ENCODE measurements at regions not wholly inside any gene's neighbourhood (a gene's known extent, or its start where the extent isn't known, plus 50 kb on each side); places are given as distances from the start of the nearest gene placed in this dataset.
"Not testable (repeated sequence)": the region's sequence is repeated elsewhere in the genome, so short reads cannot be mapped to it uniquely, and the experiment has no call there.

- H3K4me3 ChIP-seq (ENCODE audit: low read depth, low read length) = no peak overlapping the region
- H3K27ac ChIP-seq (ENCODE audit: low read depth, low read length) = no peak overlapping the region
- CTCF ChIA-PET = no interaction called here
- POLR2A ChIA-PET = no interaction called here
- TF ChIP-seq CTCF (IDR thresholded peaks at IDR 0.05; ENCODE audit: low read depth, low read length) = no peak
- no peak for DNase-seq (ENCODE audit: low read depth, low spot score)
- no peaks in the 10 kb centered on the region; the same call in 1 of the 2 replicates for H3K9me3 ChIP-seq (ENCODE audit: control insufficient read depth, insufficient read depth, low read length)
- no peaks in the 10 kb centered on the region for H3K27me3 ChIP-seq (ENCODE audit: control insufficient read depth, insufficient read depth, low read length)
These were observed 115.0 kb upstream of the SEM1 start for GRCh38 chr7:96824686-96825085.

- H3K4me3 ChIP-seq (ENCODE audit: low read depth, low read length) = no peak overlapping the region
- ChIA-PET CTCF (no interaction called here), POLR2A (no interaction called here)
- no peaks in the 10 kb centered on the region; the same call in 1 of the 2 replicates for H3K9me3 ChIP-seq (ENCODE audit: control insufficient read depth, insufficient read depth, low read length)
- H3K27me3 ChIP-seq (ENCODE audit: control insufficient read depth, insufficient read depth, low read length) = no peaks in the 10 kb centered on the region
- no peak overlapping the region for H3K27ac ChIP-seq (ENCODE audit: low read depth, low read length)
- DNase-seq (ENCODE audit: low read depth, low spot score) = no peak
- TF ChIP-seq CTCF (IDR thresholded peaks at IDR 0.05; ENCODE audit: low read depth, low read length) = no peak
These were observed 115.6 kb upstream of the SEM1 start for GRCh38 chr7:96825285-96825684.

- H3K27ac ChIP-seq (ENCODE audit: low read depth, low read length) = no peak overlapping the region
- no peak for DNase-seq (ENCODE audit: low read depth, low spot score)
- no peak overlapping the region for H3K4me3 ChIP-seq (ENCODE audit: low read depth, low read length)
- POLR2A ChIA-PET = no interaction called here
- TF ChIP-seq CTCF (IDR thresholded peaks at IDR 0.05; ENCODE audit: low read depth, low read length) = no peak
- CTCF ChIA-PET = no interaction called here
- no peaks in the 10 kb centered on the region for H3K27me3 ChIP-seq (ENCODE audit: control insufficient read depth, insufficient read depth, low read length)
- H3K9me3 ChIP-seq (ENCODE audit: control insufficient read depth, insufficient read depth, low read length) = no peaks in the 10 kb centered on the region; the same call in 1 of the 2 replicates
These were observed 116.4 kb upstream of the SEM1 start for GRCh38 chr7:96826089-96826488.

GRCh38 chr7:96827701-96828100 is 118.1 kb upstream of the SEM1 start:
- ChIA-PET POLR2A (no interaction called here), CTCF (no interaction called here)
- Histone ChIP-seq H3K27me3 (ENCODE audit: control insufficient read depth, insufficient read depth, low read length) (no peaks in the 10 kb centered on the region), H3K4me3 (ENCODE audit: low read depth, low read length) (no peak overlapping the region), H3K27ac (ENCODE audit: low read depth, low read length) (no peak overlapping the region), H3K9me3 (ENCODE audit: control insufficient read depth, insufficient read depth, low read length) (no peaks in the 10 kb centered on the region; the same call in 1 of the 2 replicates)
- no peak for DNase-seq (ENCODE audit: low read depth, low spot score)
- no peak for TF ChIP-seq CTCF (IDR thresholded peaks at IDR 0.05; ENCODE audit: low read depth, low read length)

- H3K27ac ChIP-seq (ENCODE audit: low read depth, low read length); H3K4me3 ChIP-seq (ENCODE audit: low read depth, low read length); POLR2A ChIA-PET; H3K27me3 ChIP-seq (ENCODE audit: control insufficient read depth, insufficient read depth, low read length); DNase-seq (ENCODE audit: low read depth, low spot score); H3K9me3 ChIP-seq (ENCODE audit: control insufficient read depth, insufficient read depth, low read length): not testable (repeated sequence)
- CTCF ChIA-PET = interaction anchor here (0.5 kb wide), 1 partner anchor 151 kb away, joined by 5 read pairs; no protein-coding TSS in a partner anchor
These were observed 119.5 kb upstream of the SEM1 start for GRCh38 chr7:96829121-96829520.

- ChIA-PET POLR2A (no interaction called here), CTCF (no interaction called here)
- H3K27ac ChIP-seq (ENCODE audit: low read depth, low read length) = no peak overlapping the region
- no peaks in the 10 kb centered on the region; the same call in 1 of the 2 replicates for H3K9me3 ChIP-seq (ENCODE audit: control insufficient read depth, insufficient read depth, low read length)
- TF ChIP-seq CTCF (IDR thresholded peaks at IDR 0.05; ENCODE audit: low read depth, low read length) = no peak
- no peaks in the 10 kb centered on the region for H3K27me3 ChIP-seq (ENCODE audit: control insufficient read depth, insufficient read depth, low read length)
- no peak for DNase-seq (ENCODE audit: low read depth, low spot score)
- no peak overlapping the region for H3K4me3 ChIP-seq (ENCODE audit: low read depth, low read length)
These were observed 121.8 kb upstream of the SEM1 start for GRCh38 chr7:96831446-96831845.

Data from AG04450 (cell line).